GM18499 (cell line): ENCODE measurements at regions not wholly inside any gene's neighbourhood (a gene's known extent, or its start where the extent isn't known, plus 50 kb on each side); places are given as distances from the start of the nearest gene placed in this dataset.

Experiments
- ATAC-seq: cut with Tn5 transposase; IDR thresholded peaks from one replicate; pipeline ENCODE4 v1.9.1; 2021; ENCODE audit warnings: moderate number of reproducible peaks; ENCODE audit not compliant: insufficient read depth, unreplicated experiment

- no peak for ATAC-seq
These were observed 536.4 kb downstream of the RASEF start for GRCh38 chr9:82526577-82526976.

GRCh38 chr9:82531795-82532194 lies 531.1 kb downstream of the RASEF start:
- ATAC-seq = no peak

GRCh38 chr9:82532504-82533180 lies 530.3 kb downstream of the RASEF start:
- ATAC-seq = no peak

GRCh38 chr9:82535432-82535998 lies 527.4 kb downstream of the RASEF start:
- ATAC-seq = no peak

GRCh38 chr9:82538634-82539033 lies 524.3 kb downstream of the RASEF start:
- ATAC-seq = no peak

GRCh38 chr9:82539146-82539545 lies 523.8 kb downstream of the RASEF start:
- ATAC-seq = no peak

GRCh38 chr9:82539856-82540579 lies 522.9 kb downstream of the RASEF start:
- no peak for ATAC-seq

- ATAC-seq = no peak
These were observed 519.2 kb downstream of the RASEF start for GRCh38 chr9:82543726-82544125.

- no peak for ATAC-seq
These were observed 516.8 kb downstream of the RASEF start for GRCh38 chr9:82546136-82546535.

- ATAC-seq = no peak
These were observed 514.9 kb downstream of the RASEF start for GRCh38 chr9:82547995-82548394.

- no peak for ATAC-seq
These were observed 513.6 kb downstream of the RASEF start for GRCh38 chr9:82549174-82549821.

- no peak for ATAC-seq
These were observed 510.2 kb downstream of the RASEF start for GRCh38 chr9:82552784-82553183.

- no peak for ATAC-seq
These were observed 509.1 kb downstream of the RASEF start for GRCh38 chr9:82553654-82554366.

- ATAC-seq = no peak
These were observed 508.6 kb downstream of the RASEF start for GRCh38 chr9:82554381-82554780.

GRCh38 chr9:82555031-82555430 lies 507.9 kb downstream of the RASEF start:
- no peak for ATAC-seq

- ATAC-seq = no peak
These were observed 507.4 kb downstream of the RASEF start for GRCh38 chr9:82555431-82556051.

- no peak for ATAC-seq
These were observed 504.6 kb downstream of the RASEF start for GRCh38 chr9:82558346-82558745.

GRCh38 chr9:82558855-82559630 lies 503.9 kb downstream of the RASEF start:
- ATAC-seq = no peak

GRCh38 chr9:82560036-82560435 lies 502.9 kb downstream of the RASEF start:
- ATAC-seq = no peak
